Erythroblast (primary cell): ENCODE measurements at regions not wholly inside any gene's neighbourhood (a gene's known extent, or its start where the extent isn't known, plus 50 kb on each side); places are given as distances from the start of the nearest gene placed in this dataset.

Source experiments
- GATA1 ChIP-seq: IDR thresholded peaks from 2 replicates; pipeline ENCODE4 v1.6.1; 2011; ENCODE audit warnings: low read depth, mild to moderate bottlenecking, control low read depth, low read length, moderate library complexity
- POLR2A ChIP-seq: IDR thresholded peaks from 2 replicates; pipeline ENCODE4 v1.6.1; 2011; ENCODE audit warnings: mild to moderate bottlenecking, low read length

DNA sequence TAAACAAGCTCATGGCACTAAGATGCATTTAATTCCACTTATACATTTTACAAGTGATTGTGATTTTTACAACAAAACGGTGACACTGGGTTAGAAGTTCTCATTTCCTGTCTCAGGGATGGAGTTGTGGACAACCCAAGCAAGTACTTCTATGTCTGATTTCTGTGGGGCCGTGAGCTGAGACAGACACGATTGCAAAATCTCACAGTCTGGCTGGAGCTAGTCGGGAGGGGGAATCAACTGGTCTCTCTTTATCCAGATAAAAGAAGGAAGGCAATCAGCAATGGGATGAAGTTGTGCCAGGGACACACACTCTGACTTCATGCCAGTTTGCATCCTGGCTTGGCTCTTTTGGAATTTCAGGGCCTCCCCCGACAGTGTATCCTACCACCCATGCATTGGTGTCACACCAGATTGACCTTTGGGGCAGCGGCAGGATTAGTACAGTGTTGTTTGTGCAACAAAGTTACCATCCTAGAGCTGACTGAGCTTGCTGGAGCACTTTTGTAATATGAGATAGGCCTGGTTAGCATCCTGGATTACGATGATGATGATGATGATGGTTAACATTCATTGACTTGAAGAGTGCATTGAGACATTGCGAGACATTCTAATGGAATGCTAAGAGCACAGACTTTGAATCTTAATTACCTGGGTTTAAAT, 98.8 kb downstream of the CTAGE1 start:
- TF ChIP-seq POLR2A (no peak), GATA1 (no peak)
